ENCODE measurements at regions not wholly inside any gene's neighbourhood (a gene's known extent, or its start where the extent isn't known, plus 50 kb on each side); places are given as distances from the start of the nearest gene placed in this dataset.

DNA sequence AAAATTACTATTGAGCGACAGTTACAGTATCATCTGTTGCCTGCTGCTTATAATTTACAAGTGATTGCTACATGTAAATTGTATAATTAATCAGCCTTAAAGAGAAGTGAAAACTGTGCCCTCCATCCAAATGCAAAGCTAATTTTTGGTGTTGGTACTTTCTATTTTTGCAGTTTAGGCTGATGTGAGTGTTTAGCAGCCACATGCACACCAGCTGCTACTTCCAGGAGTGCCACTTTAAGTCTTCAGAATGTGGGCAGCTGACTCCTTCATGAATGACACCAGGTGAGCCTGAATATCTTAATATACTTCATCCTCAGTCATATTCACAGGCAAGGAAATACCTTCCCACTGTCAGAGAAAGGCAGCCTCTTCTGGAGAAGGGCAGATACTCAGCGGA is 149.8 kb upstream of the RASGEF1B start:
- Mint-ChIP-seq H3K4me3 (ENCODE audit: unreplicated experiment) (no peak overlapping the region), H3K27me3 (ENCODE audit: insufficient read depth, unreplicated experiment) (no peaks in the 10 kb centered on the region), H3K27ac (ENCODE audit: unreplicated experiment) (no peak overlapping the region), H3K4me1 (ENCODE audit: low read depth, unreplicated experiment) (peaks cover 8% of the 10 kb centered on the region), H3K36me3 (ENCODE audit: insufficient read depth, unreplicated experiment) (no peaks in the 10 kb centered on the region), H3K9me3 (ENCODE audit: unreplicated experiment) (peaks cover 14% of the 10 kb centered on the region)
- TF ChIP-seq, protein P1, sequence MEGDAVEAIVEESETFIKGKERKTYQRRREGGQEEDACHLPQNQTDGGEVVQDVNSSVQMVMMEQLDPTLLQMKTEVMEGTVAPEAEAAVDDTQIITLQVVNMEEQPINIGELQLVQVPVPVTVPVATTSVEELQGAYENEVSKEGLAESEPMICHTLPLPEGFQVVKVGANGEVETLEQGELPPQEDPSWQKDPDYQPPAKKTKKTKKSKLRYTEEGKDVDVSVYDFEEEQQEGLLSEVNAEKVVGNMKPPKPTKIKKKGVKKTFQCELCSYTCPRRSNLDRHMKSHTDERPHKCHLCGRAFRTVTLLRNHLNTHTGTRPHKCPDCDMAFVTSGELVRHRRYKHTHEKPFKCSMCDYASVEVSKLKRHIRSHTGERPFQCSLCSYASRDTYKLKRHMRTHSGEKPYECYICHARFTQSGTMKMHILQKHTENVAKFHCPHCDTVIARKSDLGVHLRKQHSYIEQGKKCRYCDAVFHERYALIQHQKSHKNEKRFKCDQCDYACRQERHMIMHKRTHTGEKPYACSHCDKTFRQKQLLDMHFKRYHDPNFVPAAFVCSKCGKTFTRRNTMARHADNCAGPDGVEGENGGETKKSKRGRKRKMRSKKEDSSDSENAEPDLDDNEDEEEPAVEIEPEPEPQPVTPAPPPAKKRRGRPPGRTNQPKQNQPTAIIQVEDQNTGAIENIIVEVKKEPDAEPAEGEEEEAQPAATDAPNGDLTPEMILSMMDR (IDR thresholded peaks at IDR 0.05; ENCODE audit: insufficient read depth in 1 of 2, low read depth in 1 of 2, low read length in 1 of 2, severe bottlenecking in 1 of 2, unreplicated experiment in 1 of 2) = no peak
- no peaks in the 10 kb centered on the region for H3K27me3 ChIP-seq (replicated peaks; ENCODE audit: control insufficient read depth, insufficient read depth, low read length)
- H3K9me3 ChIP-seq = no peaks in the 10 kb centered on the region
- POLR2A ChIA-PET = no interaction called here
- H3K4me1 ChIP-seq = no peaks in the 10 kb centered on the region
- BruUV-seq (replicated peaks) = no TSS peak
- no peaks in the 10 kb centered on the region for H3K36me3 ChIP-seq (ENCODE audit: control insufficient read depth, insufficient read depth, low read length)
- no peak for DNase-seq
- intact Hi-C loops (cut with micrococcal nuclease; ENCODE audit: unreplicated experiment) = no loop called here
- CTCF ChIA-PET = no interaction called here
- no peak overlapping the region for H3K4me3 ChIP-seq (ENCODE audit: low read depth, low read length)

DNA sequence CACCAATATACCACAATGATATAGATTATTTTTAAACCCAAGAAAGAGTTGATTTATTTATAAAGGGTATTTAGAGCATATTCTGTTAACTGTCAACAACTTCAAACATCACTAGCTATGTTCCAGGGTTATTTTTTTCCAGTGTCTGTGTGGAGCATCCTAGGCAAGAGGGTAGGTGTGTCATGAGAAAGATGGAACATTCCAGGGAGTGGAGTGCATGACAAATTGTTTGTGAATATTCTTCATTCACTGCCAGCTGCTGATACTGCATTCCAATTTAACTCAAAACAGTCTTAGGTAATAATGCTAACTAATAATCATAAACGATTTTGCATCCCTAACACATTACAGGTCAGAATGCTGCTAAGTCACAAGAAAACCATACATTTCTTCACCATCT is 148.7 kb upstream of the RASGEF1B start:
- Histone ChIP-seq H3K4me3 (ENCODE audit: low read depth, low read length) (no peak overlapping the region), H3K36me3 (ENCODE audit: control insufficient read depth, insufficient read depth, low read length) (no peaks in the 10 kb centered on the region), H3K9me3 (no peaks in the 10 kb centered on the region), H3K4me1 (no peaks in the 10 kb centered on the region), H3K27me3 (replicated peaks; ENCODE audit: control insufficient read depth, insufficient read depth, low read length) (no peaks in the 10 kb centered on the region)
- Mint-ChIP-seq H3K4me3 (ENCODE audit: unreplicated experiment) (no peak overlapping the region), H3K4me1 (ENCODE audit: low read depth, unreplicated experiment) (no peaks in the 10 kb centered on the region), H3K27me3 (ENCODE audit: insufficient read depth, unreplicated experiment) (no peaks in the 10 kb centered on the region), H3K9me3 (ENCODE audit: unreplicated experiment) (peaks cover 14% of the 10 kb centered on the region), H3K36me3 (ENCODE audit: insufficient read depth, unreplicated experiment) (no peaks in the 10 kb centered on the region), H3K27ac (ENCODE audit: unreplicated experiment) (no peak overlapping the region)
- no peak for DNase-seq
- CTCF ChIA-PET = no interaction called here
- intact Hi-C loops (cut with micrococcal nuclease; ENCODE audit: unreplicated experiment) = no loop called here
- no TSS peak for BruUV-seq (replicated peaks)
- POLR2A ChIA-PET = no interaction called here
- TF ChIP-seq, protein P1 (IDR thresholded peaks at IDR 0.05; ENCODE audit: insufficient read depth in 1 of 2, low read depth in 1 of 2, low read length in 1 of 2, severe bottlenecking in 1 of 2, unreplicated experiment in 1 of 2) = no peak

DNA sequence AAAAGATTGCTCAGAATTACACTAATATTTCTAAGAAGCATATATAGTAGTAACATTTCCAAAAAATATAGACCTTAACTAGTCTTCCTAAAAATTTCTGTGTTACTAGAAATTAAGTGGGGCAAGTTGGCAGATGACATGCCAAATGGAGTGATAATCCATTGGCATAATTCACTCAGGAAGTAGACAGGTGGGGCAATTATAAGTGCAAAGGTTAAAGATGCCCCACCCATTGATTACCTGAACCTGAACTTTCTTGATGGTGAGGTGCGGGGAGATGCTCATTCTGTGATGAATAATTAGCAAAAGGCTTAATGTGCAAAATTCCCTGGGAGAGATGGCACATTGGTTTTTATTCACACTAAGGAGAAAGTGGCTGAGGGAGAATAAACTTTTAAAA is 145.8 kb upstream of the RASGEF1B start:
- CTCF ChIA-PET = no interaction called here
- Histone ChIP-seq H3K27me3 (replicated peaks; ENCODE audit: control insufficient read depth, insufficient read depth, low read length) (no peaks in the 10 kb centered on the region), H3K9me3 (no peaks in the 10 kb centered on the region), H3K36me3 (ENCODE audit: control insufficient read depth, insufficient read depth, low read length) (no peaks in the 10 kb centered on the region), H3K4me3 (ENCODE audit: low read depth, low read length) (no peak overlapping the region), H3K4me1 (no peaks in the 10 kb centered on the region)
- TF ChIP-seq, protein P1 (IDR thresholded peaks at IDR 0.05; ENCODE audit: insufficient read depth in 1 of 2, low read depth in 1 of 2, low read length in 1 of 2, severe bottlenecking in 1 of 2, unreplicated experiment in 1 of 2) = no peak
- Mint-ChIP-seq H3K36me3 (ENCODE audit: insufficient read depth, unreplicated experiment) (no peaks in the 10 kb centered on the region), H3K4me1 (ENCODE audit: low read depth, unreplicated experiment) (no peaks in the 10 kb centered on the region), H3K4me3 (ENCODE audit: unreplicated experiment) (no peak overlapping the region), H3K27me3 (ENCODE audit: insufficient read depth, unreplicated experiment) (no peaks in the 10 kb centered on the region), H3K27ac (ENCODE audit: unreplicated experiment) (no peak overlapping the region), H3K9me3 (ENCODE audit: unreplicated experiment) (peaks cover 14% of the 10 kb centered on the region)
- intact Hi-C loops (cut with micrococcal nuclease; ENCODE audit: unreplicated experiment) = no loop called here
- BruUV-seq (replicated peaks) = no TSS peak
- POLR2A ChIA-PET = no interaction called here
- no peak for DNase-seq

All from Caco-2 (cell line).